Endothelial cell of umbilical vein (primary cell): ENCODE measurements at regions not wholly inside any gene's neighbourhood (a gene's known extent, or its start where the extent isn't known, plus 50 kb on each side); places are given as distances from the start of the nearest gene placed in this dataset.

Experiments used
- BruUV-seq: library from RNA; stranded (reverse); fragments of 400-500 nt; replicated peaks from 2 replicates; lab custom pipeline; 2021; lab: Mats Ljungman, UMichigan
- CTCF ChIA-PET: fragments of 300-600, 350-600 bp; sonication (Branson Sonifier 250); formaldehyde crosslinking; loops from one replicate; lab custom pipeline; 2021; ENCODE audit warnings: antibody characterized with exemption, inconsistent platforms; lab: Charles Lee
- POLR2A ChIA-PET: fragments of 300-600, 350-600 bp; sonication (Branson Sonifier 250); formaldehyde crosslinking; loops from one replicate; lab custom pipeline; 2021; ENCODE audit warnings: antibody characterized with exemption, inconsistent platforms; lab: Charles Lee
- DNase-seq: peaks from one replicate; pipeline ENCODE4 v3.0.0-alpha.2; 2011; ENCODE audit warnings: low read depth, low spot score
- FAIRE-seq: peaks from 2 replicates; lab custom pipeline; 2011; peaks lifted over from hg19 to GRCh38; lab: Jason Lieb, UNC
- H2AFZ ChIP-seq: 2 replicates; pipeline ENCODE4 v1.6.0; 2012; ENCODE audit warnings: low read depth, low read length, control low read depth, inconsistent platforms
- H3K27ac ChIP-seq: 2 replicates; pipeline ENCODE4 v1.5.1; 2011; ENCODE audit warnings: low read depth, mild to moderate bottlenecking, control low read depth, low read length, moderate library complexity; ENCODE audit not compliant: insufficient read depth
- H3K27me3 ChIP-seq, 2 experiments: 2 replicates each; pipeline versions ENCODE4 v1.6.0 to v1.6.1; 2011; ENCODE audit warnings: low read length in 2 of 2, mixed read lengths in 1 of 2; ENCODE audit not compliant: control insufficient read depth in 2 of 2, insufficient read depth in 2 of 2
- H3K36me3 ChIP-seq, 2 experiments: 2 replicates in 1 of 2; 3 replicates in 1 of 2; pipeline ENCODE4 v1.5.1; 2011; ENCODE audit warnings: low read length in 2 of 2, mild to moderate bottlenecking in 1 of 2, moderate library complexity in 1 of 2; ENCODE audit not compliant: control insufficient read depth in 2 of 2, insufficient read depth in 2 of 2; ENCODE audit errors: extremely low read depth in 1 of 2
- H3K4me1 ChIP-seq: 3 replicates; pipeline ENCODE4 v1.5.1; 2011; ENCODE audit warnings: mild to moderate bottlenecking, low read length; ENCODE audit not compliant: control insufficient read depth, insufficient read depth; ENCODE audit errors: extremely low read depth
- H3K4me2 ChIP-seq: 2 replicates; pipeline ENCODE4 v1.6.1; 2011; ENCODE audit warnings: low read length, control low read depth, mixed read lengths; ENCODE audit not compliant: insufficient read depth
- H3K4me3 ChIP-seq, 3 experiments: fragments of 200-600 bp in 1 of 3; sonication (generic), shearing (Covaris generic) in 1 of 3; replicated peaks in 1 of 3; 2 replicates each; pipeline ENCODE4 v1.5.1; 2011 to 2016; ENCODE audit warnings: control low read depth in 3 of 3, low read length in 3 of 3, mild to moderate bottlenecking in 2 of 3, inconsistent platforms in 1 of 3, low read depth in 1 of 3, moderate library complexity in 1 of 3; ENCODE audit not compliant: insufficient read depth in 1 of 3
- H3K79me2 ChIP-seq: 2 replicates; pipeline ENCODE4 v1.6.0; 2012; ENCODE audit warnings: low read length, inconsistent platforms; ENCODE audit not compliant: control insufficient read depth, insufficient read depth
- H3K9ac ChIP-seq: replicated peaks from 2 replicates; pipeline ENCODE3; 2011; ENCODE audit warnings: low read length, control low read depth; ENCODE audit not compliant: insufficient read depth; ENCODE audit errors: extremely low read depth
- H3K9me1 ChIP-seq: replicated peaks from 3 replicates; pipeline ENCODE4 v1.6.0; 2011; ENCODE audit warnings: mild to moderate bottlenecking, low read length; ENCODE audit not compliant: control insufficient read depth, insufficient read depth; ENCODE audit errors: extremely low read depth
- H3K9me3 ChIP-seq: replicated peaks from 2 replicates; pipeline ENCODE4 v1.5.1; 2012; ENCODE audit warnings: low read length, inconsistent platforms; ENCODE audit not compliant: control insufficient read depth, insufficient read depth
- H4K20me1 ChIP-seq: replicated peaks from 2 replicates; pipeline ENCODE3; 2011; ENCODE audit warnings: mild to moderate bottlenecking, low read length; ENCODE audit not compliant: control insufficient read depth, insufficient read depth; ENCODE audit errors: extremely low read depth
- CTCF ChIP-seq, 2 donors: IDR thresholded peaks; 1 replicate in 1 of 2; 2 replicates in 1 of 2; pipeline ENCODE4 v1.5.1; 2011; ENCODE audit warnings: low read length in 2 of 2, mild to moderate bottlenecking in 2 of 2, moderate library complexity in 2 of 2, control low read depth in 1 of 2, inconsistent platforms in 1 of 2, low read depth in 1 of 2; ENCODE audit not compliant: insufficient read depth in 1 of 2; ENCODE audit errors: extremely low read depth in 1 of 2
- EZH2 ChIP-seq: IDR thresholded peaks from 2 replicates; pipeline ENCODE4 v1.6.1; 2012; ENCODE audit warnings: borderline replicate concordance, low read depth, mild to moderate bottlenecking, moderate library complexity, low read length, inconsistent platforms; ENCODE audit not compliant: severe bottlenecking
- FOS ChIP-seq: IDR thresholded peaks from 2 replicates; pipeline ENCODE4 v1.6.1; 2011; ENCODE audit warnings: mild to moderate bottlenecking, low read length, moderate library complexity, borderline replicate concordance; ENCODE audit not compliant: insufficient read depth
- GATA2 ChIP-seq: IDR thresholded peaks from 2 replicates; pipeline ENCODE4 v1.7.0; 2011; ENCODE audit warnings: low read depth, mild to moderate bottlenecking, moderate library complexity, mixed read lengths, low read length; ENCODE audit not compliant: insufficient read length, insufficient read depth
- JUN ChIP-seq: IDR thresholded peaks from 2 replicates; pipeline ENCODE4 v1.6.1; 2011; ENCODE audit warnings: borderline replicate concordance, low read depth; ENCODE audit not compliant: insufficient read length, insufficient read depth
- MAX ChIP-seq: IDR thresholded peaks from 2 replicates; pipeline ENCODE4 v1.6.1; 2011; ENCODE audit not compliant: insufficient read depth, insufficient read length
- MYC ChIP-seq: IDR thresholded peaks from one replicate; pipeline ENCODE4 v1.6.1; 2011; ENCODE audit warnings: mild to moderate bottlenecking, low read depth, low read length
- POLR2A ChIP-seq: IDR thresholded peaks from 2 replicates; pipeline ENCODE4 v1.6.1; 2012; ENCODE audit warnings: low read depth, mild to moderate bottlenecking, control low read depth, low read length
- POLR2AphosphoS5 ChIP-seq: IDR thresholded peaks from 2 replicates; pipeline ENCODE4 v1.6.1; 2012; ENCODE audit warnings: low read depth, mild to moderate bottlenecking, control low read depth, low read length, moderate library complexity; ENCODE audit not compliant: insufficient read depth
- dilution Hi-C: fragments of 300-500 bp; cut with MboI; formaldehyde crosslinking; loops from one replicate; pipeline ENCODE4 v1.15.0; 2019; ENCODE audit warnings: low sequenced_read_pairs; ENCODE audit not compliant: extremely low pct_ligation_motif_present
- intact Hi-C: fragments of 100-400 bp; cut with micrococcal nuclease; formaldehyde crosslinking; loops from one replicate; pipeline ENCODE4 v1.10.0; 2022

- Histone ChIP-seq H3K27me3 (no peaks in the 10 kb centered on the region), H3K79me2 (no peaks in the 10 kb centered on the region), H4K20me1 (no peaks in the 10 kb centered on the region), H3K9me1 (no peaks in the 10 kb centered on the region), H3K9me3 (no peaks in the 10 kb centered on the region), H3K27ac (no peak overlapping the region), H3K4me2 (no peak overlapping the region), H3K4me1 (no peaks in the 10 kb centered on the region), H3K4me3 (no peak overlapping the region), H3K36me3 (no peaks in the 10 kb centered on the region), H3K9ac (no peak overlapping the region), H2AFZ (no peak overlapping the region)
- dilution Hi-C loops (no loop called here), intact Hi-C loops (no loop called here)
- CTCF ChIA-PET, result interaction anchor here (0.8 to 1.2 kb wide), 4 partner anchors 8 to 18 kb away, joined by 3 to 4 read pairs (median 3); no protein-coding TSS in a partner anchor
- TF ChIP-seq FOS (no peak), MAX (no peak), GATA2 (no peak), MYC (no peak), POLR2A (no peak), CTCF (IDR thresholded peaks at IDR 0.05; ENCODE audit: extremely low read depth in 1 of 2, insufficient read depth in 1 of 2, low read depth in 1 of 2, low read length in 2 of 2) (no peak), JUN (no peak), EZH2 (no peak), POLR2AphosphoS5 (no peak)
- no peak for FAIRE-seq
- DNase-seq, result no peak
- no TSS peak for BruUV-seq
- POLR2A ChIA-PET, result no interaction called here
These were observed 241.3 kb upstream of the ANO3 start for GRCh38 chr11:26090651-26091050.
